GM12864 (cell line): ENCODE measurements at regions not wholly inside any gene's neighbourhood (a gene's known extent, or its start where the extent isn't known, plus 50 kb on each side); places are given as distances from the start of the nearest gene placed in this dataset.

Experiments
- DNase-seq: peaks from one replicate; pipeline ENCODE4 v3.0.0-alpha.2; 2011; ENCODE audit warnings: low read depth
- H3K4me3 ChIP-seq: 2 replicates; pipeline ENCODE4 v1.5.1; 2011; ENCODE audit warnings: mild to moderate bottlenecking, low read depth, low read length, control low read depth
- CTCF ChIP-seq: IDR thresholded peaks from 2 replicates; pipeline ENCODE4 v1.5.1; 2011; ENCODE audit warnings: low read depth, mild to moderate bottlenecking, moderate library complexity, low read length, control low read depth, inconsistent platforms; ENCODE audit errors: missing control alignments

- no peak for DNase-seq
- TF ChIP-seq CTCF: no peak
- H3K4me3 ChIP-seq: no peak overlapping the region
Observed at GRCh38 chr7:18206331-18206730, 178.7 kb upstream of the PRPS1L1 start.

GRCh38 chr7:18208921-18209320 lies 181.3 kb upstream of the PRPS1L1 start:
- H3K4me3 ChIP-seq: no peak overlapping the region
- no peak for TF ChIP-seq CTCF
- DNase-seq: no peak

DNA sequence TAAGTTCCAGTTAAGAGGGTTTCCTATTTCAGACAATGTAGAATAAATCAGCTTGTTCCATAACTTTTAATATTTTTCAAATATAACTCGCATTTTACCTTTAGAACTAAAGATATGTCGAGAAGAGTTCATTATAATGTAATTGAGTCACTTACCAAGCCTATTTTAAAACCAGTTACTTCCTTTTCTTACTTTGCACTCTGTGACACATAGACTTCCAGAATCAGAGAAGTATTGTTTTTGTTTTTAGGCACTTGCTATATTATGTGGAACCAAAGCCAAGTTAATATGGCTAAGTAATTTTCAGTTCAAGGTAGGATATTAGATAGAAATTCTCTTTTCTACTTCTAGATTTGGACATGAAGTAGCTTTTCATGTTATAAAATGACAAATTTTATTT lies 182.7 kb upstream of the PRPS1L1 start:
- TF ChIP-seq CTCF: no peak
- no peak for DNase-seq
- no peak overlapping the region for H3K4me3 ChIP-seq

GRCh38 chr7:18210788-18211187 lies 183.1 kb upstream of the PRPS1L1 start:
- no peak for TF ChIP-seq CTCF
- DNase-seq: no peak
- H3K4me3 ChIP-seq: no peak overlapping the region

DNA sequence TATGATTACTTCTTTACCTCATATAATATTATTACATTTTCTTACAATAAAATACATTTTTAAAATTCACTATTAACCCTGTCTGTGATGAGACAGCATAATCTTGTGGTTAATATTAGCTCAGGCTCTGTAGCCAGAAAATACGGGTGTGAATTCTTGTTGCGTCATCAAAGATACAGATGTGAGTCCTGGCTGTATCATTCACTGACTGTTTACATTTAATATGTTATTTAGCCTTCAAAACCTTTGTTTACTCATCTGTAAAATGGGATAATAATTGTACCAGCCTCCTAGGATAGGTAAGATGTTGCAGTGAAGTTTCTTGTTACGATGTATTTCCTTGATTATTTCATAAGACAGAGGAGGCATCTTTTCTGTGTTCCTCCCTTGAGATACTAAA lies 184.7 kb upstream of the PRPS1L1 start:
- TF ChIP-seq CTCF: no peak
- H3K4me3 ChIP-seq: no peak overlapping the region
- no peak for DNase-seq

GRCh38 chr7:18212758-18213157 lies 185.1 kb upstream of the PRPS1L1 start:
- H3K4me3 ChIP-seq: no peak overlapping the region
- TF ChIP-seq CTCF: no peak
- no peak for DNase-seq

GRCh38 chr7:18213652-18214051 lies 186.0 kb upstream of the PRPS1L1 start:
- no peak for DNase-seq
- no peak for TF ChIP-seq CTCF
- no peak overlapping the region for H3K4me3 ChIP-seq
